HEK293T (cell line): ENCODE measurements at regions not wholly inside any gene's neighbourhood (a gene's known extent, or its start where the extent isn't known, plus 50 kb on each side); places are given as distances from the start of the nearest gene placed in this dataset.

Experiments used
- BHLHE40 ChIP-seq: fragments of 450-650 bp; IDR thresholded peaks from 2 replicates; pipeline ENCODE4 v1.6.1; 2016; ENCODE audit warnings: mild to moderate bottlenecking, moderate library complexity, borderline replicate concordance
- FOXA1 ChIP-seq: fragments of 450-650 bp; IDR thresholded peaks from 2 replicates; pipeline ENCODE4 v1.6.1; 2016; ENCODE audit warnings: mild to moderate bottlenecking
- FOXM1 ChIP-seq: fragments of 450-650 bp; IDR thresholded peaks from 2 replicates; pipeline ENCODE4 v1.6.1; 2017; ENCODE audit warnings: mild to moderate bottlenecking, borderline replicate concordance
- LEF1 ChIP-seq: fragments of 450-650 bp; IDR thresholded peaks from 2 replicates; pipeline ENCODE4 v1.6.1; 2017; ENCODE audit warnings: mild to moderate bottlenecking, borderline replicate concordance
- SP1 ChIP-seq: fragments of 450-650 bp; IDR thresholded peaks from 2 replicates; pipeline ENCODE4 v1.6.1; 2017
- SUZ12 ChIP-seq: fragments of 450-650 bp; IDR thresholded peaks from 2 replicates; pipeline ENCODE4 v1.6.1; 2016; ENCODE audit warnings: mild to moderate bottlenecking

- no peak for TF ChIP-seq SUZ12
- TF ChIP-seq FOXA1, result no peak
- TF ChIP-seq SP1, result no peak
- TF ChIP-seq BHLHE40, result no peak
- TF ChIP-seq FOXM1, result no peak
- TF ChIP-seq LEF1, result no peak
Measured at GRCh38 chr2:181364492-181365170, 92.6 kb upstream of the ITGA4 start.
